DMS53 treated with DMSO at 0.1 percent for 48 hours (cell line): ENCODE measurements at regions not wholly inside any gene's neighbourhood (a gene's known extent, or its start where the extent isn't known, plus 50 kb on each side); places are given as distances from the start of the nearest gene placed in this dataset.

Experiments used
- DNase-seq: peaks from one replicate; lab custom pipeline; 2025; ENCODE audit not compliant: unreplicated experiment; lab: John Stamatoyannopoulos, UW

DNA sequence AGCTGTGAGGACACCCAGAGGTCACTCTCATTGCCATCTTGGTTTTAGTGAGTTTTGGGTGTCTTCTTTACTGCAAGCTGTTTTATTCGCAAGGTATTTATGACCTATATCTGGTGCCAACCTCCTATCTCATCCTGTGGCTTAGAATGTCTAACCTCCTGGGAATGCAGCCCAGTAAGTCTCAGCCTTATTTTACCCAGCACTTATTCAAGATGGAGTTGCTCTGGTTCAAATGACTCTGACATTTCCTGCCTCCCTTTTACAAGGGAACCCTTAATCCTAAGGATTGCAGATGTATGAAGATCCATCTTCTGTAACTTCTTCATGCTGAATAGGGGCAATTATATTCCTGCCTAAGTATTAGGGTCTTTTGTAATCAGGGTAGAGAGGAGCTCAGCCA, 708.0 kb downstream of the TMEM182 start:
- DNase-seq = no peak

DNA sequence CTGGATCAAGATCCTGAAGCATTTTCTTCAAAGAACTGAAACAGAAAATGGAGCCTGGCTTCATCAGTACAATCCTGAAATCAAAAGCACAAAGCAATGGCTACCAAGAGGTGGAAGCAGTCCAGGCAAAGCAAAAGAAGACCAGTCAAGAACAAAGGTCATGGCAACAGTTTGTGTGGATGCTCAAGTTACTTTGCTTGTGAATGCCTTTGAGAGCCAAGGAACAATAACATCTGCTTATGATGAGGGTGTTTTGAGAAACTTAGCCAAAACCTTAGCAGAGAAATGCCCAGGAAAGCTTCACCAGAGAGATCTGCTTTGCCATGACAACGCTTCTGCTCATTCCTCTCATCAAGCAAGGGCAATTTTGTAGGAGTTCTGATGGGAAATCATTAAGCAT, 723.1 kb downstream of the TMEM182 start:
- DNase-seq = no peak

DNA sequence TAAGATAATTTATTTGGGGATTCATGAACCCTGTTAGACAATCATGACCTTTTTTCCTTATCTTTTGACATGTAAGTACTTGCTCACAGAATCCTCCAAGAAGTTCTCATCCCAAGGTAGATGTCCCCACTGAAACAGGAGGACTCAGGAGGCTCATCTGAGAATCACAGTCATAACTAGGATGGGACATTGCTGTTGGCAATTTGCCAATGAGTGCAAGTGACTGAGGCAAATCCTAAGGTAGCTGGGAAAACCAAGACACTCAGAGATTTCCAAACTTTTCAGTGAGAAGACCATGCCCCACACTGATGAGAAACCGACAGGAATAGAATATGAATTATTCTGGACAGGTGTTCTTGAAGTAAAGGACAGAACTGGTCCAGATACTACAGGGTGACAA, 735.0 kb downstream of the TMEM182 start:
- no peak for DNase-seq

DNA sequence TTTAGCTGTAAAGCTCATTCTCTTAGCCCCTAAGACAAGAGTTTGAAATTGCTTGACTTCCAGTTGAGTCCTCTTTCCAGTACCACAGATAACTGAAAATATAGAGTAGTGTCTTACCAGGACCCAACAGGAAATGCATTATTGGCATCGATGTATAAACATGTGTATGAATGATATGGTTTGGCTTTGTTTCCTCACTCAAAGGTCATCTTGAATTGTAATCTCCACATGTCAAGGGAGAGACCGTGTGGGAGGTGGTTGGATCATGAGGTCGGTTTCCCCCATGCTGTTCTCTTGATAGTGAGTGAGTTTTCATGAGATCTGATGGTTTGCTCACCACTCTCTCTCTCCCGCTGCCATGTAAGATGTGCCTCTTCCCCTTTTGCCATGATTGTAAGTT, 745.0 kb downstream of the TMEM182 start:
- DNase-seq = no peak

DNA sequence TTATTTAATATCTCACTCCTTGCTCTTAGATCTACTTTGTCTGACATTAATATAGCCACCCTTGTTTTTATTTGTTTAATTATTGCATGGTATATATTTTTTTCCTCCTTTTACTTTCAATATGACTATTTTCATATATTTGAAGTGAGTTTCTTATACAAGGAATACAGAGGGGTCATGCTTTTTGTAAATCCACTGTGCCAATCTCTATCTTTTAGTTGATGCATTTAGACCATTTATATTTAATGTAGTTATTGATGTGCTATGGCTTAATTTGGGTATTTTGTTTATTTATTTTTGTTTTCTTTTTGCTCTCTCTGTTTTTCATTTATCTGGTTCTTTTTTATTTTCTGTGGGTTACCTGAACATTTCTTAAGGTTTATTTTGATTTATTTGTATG, 750.6 kb downstream of the TMEM182 start:
- DNase-seq = no peak

DNA sequence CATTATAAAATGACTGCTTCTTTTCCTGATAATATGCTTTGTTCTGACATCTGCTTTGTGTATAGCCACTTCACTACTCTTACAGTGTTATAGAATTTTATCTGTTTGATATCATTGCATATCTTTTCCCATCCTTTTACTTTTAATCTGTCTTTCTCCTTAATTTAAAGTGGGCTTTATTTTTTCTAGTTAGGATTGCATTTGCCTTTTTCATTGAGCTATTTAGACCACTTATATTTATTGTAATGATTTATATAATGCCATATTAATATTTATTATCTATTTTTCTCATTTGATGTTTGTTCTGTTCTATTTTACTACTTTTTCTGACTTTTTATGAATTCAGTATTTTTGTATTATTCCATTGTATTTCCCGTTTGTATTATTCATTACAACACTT, 758.7 kb downstream of the TMEM182 start:
- DNase-seq = no peak

DNA sequence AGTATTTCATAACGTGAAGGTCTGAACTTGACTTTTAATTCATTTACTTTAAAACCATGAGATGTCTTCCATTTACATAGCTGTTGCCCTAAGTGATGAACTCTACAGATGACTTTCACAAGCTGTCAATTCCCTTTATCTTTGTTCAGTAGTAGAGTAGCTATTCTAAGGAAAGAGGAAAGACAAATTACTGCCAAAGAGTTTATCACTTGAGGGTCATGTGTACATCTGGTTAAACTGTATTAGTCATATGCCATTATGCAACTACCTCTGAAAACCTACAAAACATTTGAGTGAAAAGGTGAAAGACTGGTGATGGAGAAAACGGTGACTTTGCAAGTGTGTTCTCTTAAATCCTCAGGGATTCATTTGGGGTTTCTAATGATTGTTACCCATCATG, 763.9 kb downstream of the TMEM182 start:
- no peak for DNase-seq

DNA sequence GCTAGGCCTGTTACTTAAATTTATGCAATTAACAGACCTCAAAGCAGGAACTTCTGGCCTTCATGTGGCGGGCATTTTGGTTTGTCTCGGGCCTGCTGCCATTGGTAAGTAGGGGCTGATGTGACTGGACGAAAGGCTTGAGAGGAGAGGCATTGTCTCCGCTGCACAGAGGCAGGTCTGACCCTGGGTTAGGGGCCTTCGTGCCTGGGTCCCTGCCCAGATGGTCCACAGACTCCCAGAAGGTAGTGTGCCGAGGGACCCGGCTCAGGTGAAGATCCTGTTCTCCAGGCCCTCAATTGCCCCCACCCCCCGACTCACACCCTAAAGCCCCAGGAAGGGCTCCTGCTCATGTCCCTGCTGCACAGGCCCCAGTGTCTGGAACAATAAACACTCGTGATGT, 764.9 kb downstream of the TMEM182 start:
- DNase-seq = no peak

DNA sequence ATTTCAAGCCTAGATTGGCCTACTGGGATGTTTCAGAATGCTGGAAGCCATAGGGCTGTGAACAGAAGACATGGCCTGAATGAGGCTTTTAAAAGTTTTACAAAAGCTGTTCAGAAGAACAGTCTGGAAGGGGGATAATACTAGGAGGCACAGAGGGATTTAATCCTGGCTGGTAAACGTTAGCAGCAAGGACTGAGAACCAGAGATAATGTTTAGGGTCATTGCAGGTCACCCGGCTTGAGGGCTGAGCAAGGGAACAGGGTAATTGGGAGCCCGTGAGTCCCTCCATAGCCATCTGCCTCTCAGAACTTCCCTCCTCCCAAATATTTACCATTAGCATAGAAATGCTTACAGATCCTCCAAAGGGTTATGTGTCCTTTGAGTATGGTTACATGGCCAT, 765.4 kb downstream of the TMEM182 start:
- no peak for DNase-seq

DNA sequence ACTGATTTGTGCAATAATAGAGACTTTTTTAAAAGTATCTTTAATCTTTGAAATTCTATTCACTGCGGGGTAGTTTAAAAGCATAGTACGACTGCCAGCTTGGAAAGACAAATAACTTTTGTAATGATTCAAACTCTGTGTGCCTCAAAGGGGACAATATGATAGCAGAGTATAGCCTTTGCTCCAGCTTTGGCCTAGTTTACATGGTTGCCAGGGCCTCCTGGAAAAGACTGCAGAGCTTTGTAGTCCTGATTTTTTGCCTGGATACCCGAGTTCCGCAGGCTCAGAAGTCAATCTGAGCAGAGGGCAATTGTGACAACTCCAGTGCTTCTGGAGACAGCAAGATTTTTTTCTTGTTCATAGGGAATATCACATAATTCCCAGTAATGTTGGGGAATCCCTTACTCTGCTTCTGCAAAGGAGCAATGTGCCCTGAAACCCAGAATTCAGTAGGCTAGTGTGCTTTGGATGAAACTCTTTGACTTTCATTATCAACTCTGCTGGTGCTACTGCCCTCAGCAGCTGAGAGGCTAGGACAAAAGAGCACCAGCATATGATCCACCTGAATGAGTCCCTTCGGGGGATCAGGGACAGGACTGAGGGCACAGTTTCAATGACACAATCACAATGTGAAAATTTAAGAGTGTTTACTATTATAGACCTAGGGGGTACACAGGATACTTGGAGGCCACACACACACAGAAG, 768.1 kb downstream of the TMEM182 start:
- no peak for DNase-seq

DNA sequence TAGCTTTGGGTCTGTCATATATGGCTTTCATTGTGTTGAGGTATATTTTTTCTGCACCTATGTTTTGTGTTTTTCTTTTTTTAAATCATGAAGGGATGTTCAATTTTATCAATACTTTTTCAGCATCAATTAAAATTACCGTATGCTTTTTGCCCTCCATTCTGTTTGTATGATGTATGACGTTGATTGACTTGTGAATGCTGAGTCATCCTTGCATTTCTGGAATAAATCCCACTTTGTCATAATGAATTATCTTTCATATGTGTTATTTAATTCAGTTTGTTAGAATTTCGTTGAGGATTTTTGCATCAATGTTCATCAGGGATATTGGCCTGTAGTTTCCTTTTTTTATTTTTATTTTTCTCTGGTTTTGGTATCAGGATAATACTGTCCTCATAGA, 790.9 kb downstream of the TMEM182 start:
- DNase-seq = no peak

DNA sequence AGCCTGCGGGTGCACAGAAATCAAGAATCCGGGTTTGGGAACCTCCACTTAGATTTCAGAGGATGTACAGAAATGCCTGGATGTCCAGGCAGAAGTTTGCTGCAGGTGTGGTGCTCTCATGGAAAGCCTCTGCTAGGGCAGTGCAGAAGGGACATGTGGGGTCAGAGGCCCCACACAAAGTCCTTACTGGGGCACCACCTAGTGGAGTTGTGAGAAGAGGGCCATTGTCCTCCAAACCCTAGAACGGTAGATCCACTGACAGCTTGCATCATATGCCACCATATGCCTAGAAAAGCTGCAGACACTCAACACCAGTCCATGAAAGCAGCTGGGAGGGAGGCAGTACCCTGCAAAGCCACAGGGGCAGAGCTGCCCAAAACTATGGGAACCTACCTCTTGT, 833.0 kb downstream of the TMEM182 start:
- DNase-seq = no peak

DNA sequence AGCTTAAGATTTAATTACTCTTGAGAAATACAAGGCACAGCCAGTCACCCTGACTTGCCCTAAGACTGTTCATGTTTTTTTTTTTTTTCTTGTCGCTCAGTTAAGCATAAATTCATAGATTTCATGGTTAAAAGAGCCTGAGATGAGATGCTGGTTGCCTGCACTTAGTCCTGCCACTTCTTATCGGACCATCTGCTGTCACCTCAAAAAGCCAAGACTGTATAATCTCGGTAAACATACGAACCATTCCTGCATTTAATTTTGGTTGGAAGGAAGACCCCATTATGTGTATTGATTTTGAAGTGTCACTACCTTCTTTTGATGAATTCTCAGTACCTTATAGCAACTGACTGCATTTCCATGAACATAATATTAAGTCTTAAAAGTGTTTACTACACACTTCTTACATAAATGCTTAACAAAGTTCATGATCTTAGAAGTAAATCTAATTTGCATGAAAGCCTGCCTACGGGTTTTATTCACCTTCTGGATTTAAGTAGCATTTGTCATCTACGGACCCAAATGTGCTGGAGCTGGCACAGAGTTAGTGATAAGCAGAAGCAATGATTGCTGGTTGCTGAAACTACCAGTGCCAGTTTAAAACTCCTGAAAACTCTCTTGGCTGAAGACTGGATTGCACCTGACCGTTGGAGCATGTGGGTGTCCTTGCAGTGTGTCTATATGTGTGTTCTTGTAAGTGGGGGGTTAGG, 843.4 kb downstream of the TMEM182 start:
- DNase-seq = no peak

DNA sequence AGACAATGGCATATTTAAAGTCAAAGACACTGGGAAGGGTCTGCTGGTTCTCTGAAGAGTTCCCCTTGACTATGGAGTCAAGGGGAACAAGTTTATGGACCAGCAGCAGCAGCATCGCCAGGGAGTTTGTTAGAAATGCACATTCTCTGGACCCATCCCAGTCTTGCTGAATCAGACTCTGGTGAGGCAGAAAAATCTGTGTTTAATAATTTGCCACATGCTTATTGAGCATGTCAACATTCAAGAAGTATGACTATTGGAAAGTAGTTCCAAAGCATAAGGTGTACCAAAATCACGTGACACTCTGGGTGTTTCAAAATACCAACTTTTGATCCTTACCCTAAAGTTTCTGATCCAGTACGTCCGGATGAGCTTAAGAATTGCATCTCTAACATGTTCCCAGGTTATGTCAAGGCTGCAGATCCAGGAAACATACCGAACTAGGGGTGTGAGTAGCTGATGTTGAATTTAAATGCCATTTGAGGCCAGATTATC, 853.8 kb downstream of the TMEM182 start:
- DNase-seq = no peak

DNA sequence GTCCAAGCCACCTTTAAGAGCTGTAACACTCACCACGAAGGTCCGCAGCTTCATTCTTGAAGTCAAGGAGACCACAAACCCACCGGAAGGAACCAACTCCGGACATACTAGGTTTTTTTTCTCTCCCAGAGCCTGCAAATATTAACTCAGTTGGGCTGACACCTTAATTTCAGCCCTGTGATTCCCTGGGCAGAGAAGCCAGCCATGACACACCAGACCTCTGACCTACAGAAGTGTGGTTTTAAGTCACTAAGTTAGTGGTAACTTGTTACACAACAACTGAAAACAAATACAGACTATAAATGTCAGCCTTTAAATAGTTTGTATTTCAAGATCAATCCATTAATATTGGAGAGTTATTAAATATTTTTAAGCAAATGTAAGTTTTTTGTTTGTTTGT, 855.1 kb downstream of the TMEM182 start:
- DNase-seq = no peak

DNA sequence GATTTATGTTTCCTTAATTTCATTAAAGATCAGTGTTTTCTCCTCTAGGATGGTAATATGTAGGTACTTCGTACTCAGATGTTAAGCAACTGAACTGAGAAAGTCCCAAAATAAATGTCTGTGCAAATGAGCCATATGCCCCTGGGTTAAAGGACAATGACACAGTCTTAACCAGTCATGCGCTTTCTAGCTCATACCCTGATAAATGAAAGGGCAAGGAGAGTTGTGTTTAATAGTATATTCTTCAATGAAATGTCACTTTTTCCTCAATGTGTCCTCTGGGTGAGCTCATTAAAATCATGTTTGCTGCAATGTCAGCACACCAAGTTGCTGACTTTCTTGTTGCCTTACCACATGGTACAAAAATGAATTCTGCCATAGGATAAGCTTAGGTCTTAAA, 856.3 kb downstream of the TMEM182 start:
- no peak for DNase-seq

DNA sequence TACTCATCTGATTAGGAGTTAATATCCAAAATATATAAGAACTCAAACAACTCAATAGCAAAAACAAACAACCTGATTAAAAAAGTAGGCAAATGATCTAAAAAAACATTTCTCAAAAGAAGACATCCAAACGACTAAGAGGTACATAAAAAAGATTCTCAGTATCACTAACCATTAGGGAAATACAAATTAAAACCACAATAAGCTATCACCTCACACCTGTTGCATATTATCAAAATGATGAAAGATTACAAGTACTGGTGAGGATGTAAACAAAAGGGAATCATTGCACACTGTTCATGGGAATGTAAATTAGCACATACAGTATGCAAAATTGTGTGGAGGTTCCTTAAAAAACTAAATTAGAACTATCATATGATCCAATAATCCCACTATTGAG, 865.5 kb downstream of the TMEM182 start:
- DNase-seq = no peak

DNA sequence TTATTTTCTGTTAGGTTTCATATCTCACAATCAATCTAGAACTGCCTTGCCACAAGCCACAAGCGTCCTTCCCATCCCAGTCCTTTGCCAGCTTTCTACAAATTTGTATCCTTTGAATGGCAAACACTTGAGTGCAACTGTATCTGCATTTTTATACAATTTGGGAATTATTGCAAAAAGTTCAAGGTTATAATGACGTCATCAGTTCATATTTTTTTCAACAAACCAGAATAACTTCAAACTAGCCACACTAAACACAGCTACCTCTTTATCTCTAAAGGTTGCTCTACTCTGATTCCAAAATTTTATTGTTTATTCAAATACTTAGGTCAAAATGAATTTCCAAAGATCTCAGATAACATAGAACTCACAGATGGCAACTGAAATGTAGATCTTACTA, 877.1 kb downstream of the TMEM182 start:
- no peak for DNase-seq

DNA sequence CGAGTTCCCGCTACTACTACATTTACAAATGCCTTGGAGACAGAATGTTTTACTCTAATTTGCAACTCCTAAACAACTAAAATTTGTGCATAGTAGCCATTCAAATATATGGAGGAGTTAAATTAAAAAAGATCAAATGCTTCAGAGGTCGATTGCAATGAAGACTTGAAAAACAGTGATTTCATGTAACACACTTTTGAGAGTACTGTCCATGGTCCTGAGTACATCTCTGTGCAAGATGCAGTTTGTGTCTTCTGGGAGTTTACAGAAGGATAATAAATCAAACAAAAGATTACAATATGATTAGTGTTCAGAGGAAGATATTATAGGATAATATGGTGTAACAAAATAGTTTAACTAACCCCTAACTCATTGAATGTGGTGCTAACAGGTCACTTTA, 894.7 kb downstream of the TMEM182 start:
- no peak for DNase-seq

DNA sequence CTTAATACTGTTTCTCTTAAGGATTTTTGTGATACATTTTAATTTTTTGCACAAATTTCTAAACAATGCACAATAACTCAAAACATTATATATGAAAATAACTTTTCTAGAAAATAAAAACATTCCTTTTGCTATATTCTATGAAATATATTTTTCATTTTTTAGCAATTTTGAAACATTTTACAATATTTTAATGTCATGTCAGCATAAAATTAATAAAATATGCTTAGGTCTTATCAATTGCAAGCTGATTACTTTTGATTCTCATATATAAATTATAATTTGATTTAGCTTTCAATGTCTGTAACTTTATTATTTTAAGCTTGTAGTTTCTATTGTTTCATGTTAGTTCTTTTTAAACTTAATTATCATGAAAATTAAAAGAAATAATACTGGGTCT, 898.7 kb downstream of the TMEM182 start:
- no peak for DNase-seq

DNA sequence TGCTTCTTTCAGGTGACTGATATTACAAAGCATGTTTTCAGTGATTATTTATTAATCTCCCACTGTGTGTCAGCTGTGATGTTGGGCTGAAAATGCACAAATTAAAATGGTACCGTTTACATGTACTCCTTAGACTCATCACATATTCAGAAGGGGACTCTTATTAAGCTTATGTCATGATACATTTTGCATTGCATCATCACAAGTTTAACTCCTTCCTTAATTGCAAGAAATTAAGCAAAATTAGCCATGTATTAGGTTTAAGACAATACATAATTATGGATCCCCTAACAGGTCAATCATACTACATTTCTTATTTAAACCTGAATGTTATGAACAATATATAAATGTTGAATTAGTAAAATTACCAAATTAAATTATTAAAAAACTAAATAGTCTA, 899.1 kb downstream of the TMEM182 start:
- DNase-seq = no peak

DNA sequence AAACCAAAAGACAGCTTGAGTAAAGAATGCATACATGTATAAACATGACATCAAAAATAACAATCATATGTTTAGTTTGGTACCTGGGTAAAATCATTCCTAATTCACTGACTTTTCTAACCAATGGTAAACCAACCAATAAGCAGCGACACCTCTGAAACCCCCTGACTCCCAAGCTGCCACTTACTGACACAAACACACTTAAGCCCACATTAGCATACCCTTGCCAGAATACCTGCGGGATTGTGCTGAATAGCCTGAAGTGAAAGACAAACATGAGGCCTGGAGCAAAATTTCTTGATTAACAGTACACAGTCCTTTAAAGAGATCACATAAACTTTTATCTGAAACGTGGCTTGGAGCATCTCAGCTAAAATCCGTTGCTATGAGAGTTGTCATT, 902.9 kb downstream of the TMEM182 start:
- no peak for DNase-seq
